SJCRH30 (cell line): ENCODE measurements at regions not wholly inside any gene's neighbourhood (a gene's known extent, or its start where the extent isn't known, plus 50 kb on each side); places are given as distances from the start of the nearest gene placed in this dataset.

Experiments
- DNase-seq, 2 experiments: peaks; one replicate each; pipeline ENCODE4 v3.0.0-alpha.2; 2015 to 2020
- H3K27ac ChIP-seq: fragments of 250-450 bp; sonication (Bioruptor Pico); 2 replicates; pipeline ENCODE4 v1.5.1; 2020; ENCODE audit warnings: mild to moderate bottlenecking, moderate library complexity
- H3K27me3 ChIP-seq: fragments of 250-450 bp; sonication (Bioruptor Pico); 2 replicates; pipeline ENCODE4 v1.5.1; 2020; ENCODE audit warnings: mild to moderate bottlenecking, moderate library complexity
- H3K36me3 ChIP-seq: fragments of 250-450 bp; sonication (Bioruptor Pico); 2 replicates; pipeline ENCODE4 v1.5.1; 2020; ENCODE audit warnings: mild to moderate bottlenecking, moderate library complexity
- H3K4me1 ChIP-seq: fragments of 250-450 bp; sonication (Bioruptor Pico); 2 replicates; pipeline ENCODE4 v1.5.1; 2020; ENCODE audit warnings: mild to moderate bottlenecking, moderate library complexity
- H3K4me3 ChIP-seq: fragments of 250-450 bp; sonication (Bioruptor Pico); 2 replicates; pipeline ENCODE4 v1.5.1; 2020; ENCODE audit warnings: mild to moderate bottlenecking, moderate library complexity
- H3K9me3 ChIP-seq: fragments of 250-450 bp; sonication (Bioruptor Pico); replicated peaks from 2 replicates; pipeline ENCODE4 v1.5.1; 2020; ENCODE audit warnings: mild to moderate bottlenecking, moderate library complexity

DNA sequence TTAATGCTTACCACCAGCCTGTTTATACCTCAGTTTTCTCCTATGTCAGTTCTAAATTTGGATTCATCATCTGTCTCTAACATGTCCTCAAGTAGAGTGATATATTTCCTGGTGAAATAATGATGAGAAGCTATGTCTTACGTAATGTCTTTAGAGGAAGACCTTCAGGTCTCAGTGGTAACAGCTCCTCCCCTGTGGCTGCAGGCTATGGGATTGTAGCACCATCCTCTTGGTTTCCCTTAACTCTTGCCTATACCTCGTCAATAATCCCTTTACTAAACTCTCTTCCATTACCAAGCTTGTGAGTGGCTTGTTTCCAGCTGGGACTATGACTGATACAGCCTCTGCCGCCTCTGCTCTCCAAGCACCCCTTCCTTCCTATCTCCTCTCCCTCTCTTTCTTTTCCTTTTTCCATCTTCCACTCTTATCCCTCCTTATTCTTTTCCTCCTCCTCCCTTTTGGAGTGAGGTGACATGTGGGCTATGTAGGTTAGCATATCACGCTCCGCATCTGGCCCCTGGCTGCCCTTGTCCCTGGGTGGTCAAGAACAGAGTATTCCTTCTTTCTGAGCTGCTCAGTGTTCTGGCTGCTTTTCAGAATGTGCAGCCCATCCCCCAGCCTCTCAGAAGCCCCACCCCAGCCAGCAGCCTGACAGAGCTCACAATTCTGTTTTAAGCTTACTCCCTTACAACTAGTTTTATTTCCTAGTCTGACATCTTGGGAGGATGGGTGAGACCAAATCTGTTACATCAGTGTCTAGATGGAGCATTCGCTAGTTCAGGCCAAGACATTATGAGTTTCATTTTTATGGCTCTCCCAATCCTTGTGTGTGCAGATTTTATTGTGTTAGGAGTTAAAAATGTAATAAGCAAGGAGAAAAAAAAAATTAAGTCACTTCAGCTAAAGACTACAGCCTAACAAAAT lies 75.0 kb upstream of the RNU6-1 start:
- Histone ChIP-seq H3K27me3 (no peaks in the 10 kb centered on the region), H3K27ac (no peak overlapping the region; the same call in 1 of the 2 replicates)
- peak; percentile 51 to 65 for DNase-seq

DNA sequence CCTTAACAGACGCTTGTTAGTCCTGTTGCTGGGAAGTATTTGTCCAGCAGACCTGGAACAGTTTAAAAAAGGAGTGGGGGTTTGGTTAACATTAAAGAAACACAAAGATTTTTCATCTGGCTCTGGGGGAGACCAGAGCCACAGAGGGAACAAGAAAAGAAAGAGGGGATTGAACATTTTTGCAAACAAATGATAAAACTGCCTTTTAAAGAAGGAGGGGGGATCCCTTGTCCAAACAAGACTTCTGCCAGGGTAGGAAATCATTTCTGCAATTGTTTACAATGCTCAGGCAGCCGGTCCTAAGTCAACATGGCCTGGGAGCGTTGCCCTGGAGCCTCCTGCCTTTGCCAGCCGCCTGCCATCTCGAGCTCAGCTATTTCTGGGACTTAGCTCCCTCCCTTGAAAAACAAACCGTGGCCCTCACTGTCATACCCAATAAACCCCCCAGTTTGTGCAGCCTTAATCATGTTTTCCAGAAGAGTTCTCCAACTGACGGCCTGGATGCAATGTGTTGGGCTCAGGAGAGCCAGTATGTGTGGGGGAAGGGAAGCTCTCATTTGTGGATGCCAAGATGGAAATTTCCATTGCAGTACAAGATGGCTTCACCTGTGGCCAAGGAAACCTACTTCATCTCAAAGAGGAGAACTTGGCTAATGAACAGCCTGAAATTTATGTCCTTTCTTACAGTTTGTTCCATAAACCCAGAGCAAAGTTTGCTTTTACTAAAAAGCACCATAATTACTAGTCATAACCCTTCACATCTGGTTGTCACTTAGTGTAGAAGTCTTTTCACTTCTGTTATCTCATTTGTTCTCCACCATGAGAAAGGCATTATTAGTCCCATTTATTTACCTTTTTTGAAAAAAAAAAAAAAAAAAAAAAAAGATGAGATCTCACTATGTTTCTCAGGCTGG lies 75.9 kb upstream of the RNU6-1 start:
- Histone ChIP-seq H3K27me3 (no peaks in the 10 kb centered on the region), H3K4me3 (peak overlapping the region; percentile 16), H3K36me3 (no peaks in the 10 kb centered on the region), H3K4me1 (peaks cover 7% of the 10 kb centered on the region; the same call in 1 of the 2 replicates), H3K27ac (no peak overlapping the region; the same call in 1 of the 2 replicates), H3K9me3 (no peaks in the 10 kb centered on the region; the same call in 1 of the 2 replicates)
- DNase-seq = peak; percentile 33 to 36

More for the DNA sequence above, 75.0 kb upstream of the RNU6-1 start:
- Histone ChIP-seq H3K4me1 (peaks cover 7% of the 10 kb centered on the region; the same call in 1 of the 2 replicates), H3K4me3 (peak overlapping the region; percentile 16), H3K9me3 (no peaks in the 10 kb centered on the region; the same call in 1 of the 2 replicates), H3K36me3 (no peaks in the 10 kb centered on the region)

GRCh38 chr15:67916565-67916964 lies 76.7 kb upstream of the RNU6-1 start:
- H3K27me3 ChIP-seq = no peaks in the 10 kb centered on the region
- H3K27ac ChIP-seq = no peak overlapping the region
- H3K4me3 ChIP-seq = no peak overlapping the region
- no peaks in the 10 kb centered on the region for H3K36me3 ChIP-seq
- DNase-seq = no peak
- no peaks in the 10 kb centered on the region; the same call in 1 of the 2 replicates for H3K9me3 ChIP-seq
- peaks cover 7% of the 10 kb centered on the region; the same call in 1 of the 2 replicates for H3K4me1 ChIP-seq

GRCh38 chr15:67917037-67917436 lies 77.2 kb upstream of the RNU6-1 start:
- H3K9me3 ChIP-seq = no peaks in the 10 kb centered on the region; the same call in 1 of the 2 replicates
- H3K27me3 ChIP-seq = no peaks in the 10 kb centered on the region
- peak; percentile 52 to 53 for DNase-seq
- H3K27ac ChIP-seq = no peak overlapping the region
- peaks cover 7% of the 10 kb centered on the region; the same call in 1 of the 2 replicates for H3K4me1 ChIP-seq
- H3K36me3 ChIP-seq = no peaks in the 10 kb centered on the region
- no peak overlapping the region for H3K4me3 ChIP-seq

DNA sequence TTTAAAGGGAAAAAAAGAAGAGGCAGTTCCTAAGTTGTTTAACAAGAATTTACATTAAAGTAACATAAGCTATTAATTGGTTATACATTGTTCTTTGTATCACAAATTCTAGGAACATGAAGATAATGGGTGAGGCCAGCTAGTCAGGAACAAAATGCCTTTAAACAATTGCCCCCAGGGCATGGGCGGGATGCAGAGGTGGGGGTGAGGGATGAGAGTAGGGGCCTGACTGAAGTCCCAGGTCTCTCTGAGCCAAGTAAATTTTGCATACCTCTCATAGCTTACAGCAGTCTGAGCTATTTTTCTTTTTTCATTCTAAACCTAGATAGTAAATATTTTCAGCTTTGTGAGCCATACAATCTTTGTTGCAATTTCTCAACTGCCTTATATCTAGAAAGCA lies 77.8 kb upstream of the RNU6-1 start:
- no peaks in the 10 kb centered on the region for H3K27me3 ChIP-seq
- peaks cover 7% of the 10 kb centered on the region; the same call in 1 of the 2 replicates for H3K4me1 ChIP-seq
- no peaks in the 10 kb centered on the region; the same call in 1 of the 2 replicates for H3K9me3 ChIP-seq
- H3K27ac ChIP-seq = no peak overlapping the region
- no peak overlapping the region for H3K4me3 ChIP-seq
- H3K36me3 ChIP-seq = no peaks in the 10 kb centered on the region
- no peak for DNase-seq

- H3K27ac ChIP-seq = no peak overlapping the region
- H3K36me3 ChIP-seq = no peaks in the 10 kb centered on the region
- H3K27me3 ChIP-seq = no peaks in the 10 kb centered on the region
- H3K4me1 ChIP-seq = peaks cover 7% of the 10 kb centered on the region; the same call in 1 of the 2 replicates
- H3K4me3 ChIP-seq = no peak overlapping the region
- H3K9me3 ChIP-seq = no peaks in the 10 kb centered on the region; the same call in 1 of the 2 replicates
- DNase-seq = no peak
These were observed 78.5 kb upstream of the RNU6-1 start for GRCh38 chr15:67918205-67918861.

DNA sequence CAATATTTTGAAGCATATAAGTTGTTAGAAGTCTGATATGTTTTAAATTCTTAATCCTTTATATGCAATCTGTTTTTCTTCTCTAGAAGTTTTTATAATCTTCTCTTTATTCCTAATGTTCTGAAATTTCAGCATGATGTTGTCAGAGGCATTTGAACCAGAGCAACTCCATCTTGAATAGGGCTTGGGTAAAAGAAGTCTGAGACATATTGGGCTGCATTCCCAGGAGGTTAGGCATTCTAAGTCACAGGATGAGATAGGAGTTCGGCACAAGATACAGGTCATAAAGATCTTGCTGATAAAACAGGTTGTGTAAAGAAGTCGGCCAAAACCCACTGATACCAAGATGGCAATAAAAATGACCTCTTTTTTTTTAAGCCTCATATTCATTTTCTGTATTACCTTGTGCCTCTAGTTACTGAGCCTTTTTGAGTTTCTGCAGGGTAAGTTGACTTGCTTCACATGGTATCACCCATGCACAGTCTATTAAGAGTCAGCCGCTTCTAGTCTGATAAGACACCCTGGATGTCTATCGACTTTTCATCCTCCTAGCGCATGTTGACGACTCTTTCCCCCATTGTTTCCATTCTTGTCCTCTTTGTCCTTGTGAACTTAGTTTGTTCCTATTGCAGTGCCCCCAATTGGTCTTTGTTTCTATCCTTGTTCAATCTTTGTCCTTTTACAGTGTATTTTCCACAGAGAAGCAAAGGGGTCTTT lies 80.8 kb upstream of the RNU6-1 start:
- Histone ChIP-seq H3K9me3 (no peaks in the 10 kb centered on the region; the same call in 1 of the 2 replicates), H3K4me1 (peaks cover 4% of the 10 kb centered on the region; the same call in 1 of the 2 replicates), H3K27me3 (no peaks in the 10 kb centered on the region), H3K36me3 (no peaks in the 10 kb centered on the region), H3K4me3 (no peak overlapping the region), H3K27ac (no peak overlapping the region)
- no peak for DNase-seq

DNA sequence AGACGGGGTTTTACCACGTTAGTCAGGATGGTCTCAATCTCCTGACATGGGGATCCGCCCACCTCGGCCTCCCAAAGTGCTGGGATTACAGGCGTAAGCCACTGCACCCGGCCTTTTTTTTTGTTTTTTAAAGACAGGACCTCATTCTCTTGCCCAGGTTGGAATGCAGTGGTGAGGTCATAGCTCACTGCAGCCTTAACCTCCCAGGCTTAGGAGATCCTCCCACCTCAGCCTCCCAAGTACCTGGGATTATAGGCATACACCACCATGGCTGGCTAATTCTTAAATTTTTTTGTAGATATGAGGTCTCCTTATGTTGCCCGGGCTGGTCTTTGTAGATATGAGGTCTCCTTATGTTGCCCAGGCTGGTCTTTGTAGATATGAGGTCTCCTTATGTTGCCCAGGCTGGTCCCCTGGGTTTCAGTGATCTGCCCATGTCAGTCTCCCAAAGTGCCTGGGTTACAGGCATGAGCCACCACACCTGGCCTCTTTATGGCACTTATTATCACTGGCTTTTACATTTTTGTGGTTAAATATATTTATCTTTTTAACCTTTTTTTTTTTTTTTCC lies 82.3 kb upstream of the RNU6-1 start:
- H3K27me3 ChIP-seq = no peaks in the 10 kb centered on the region
- no peaks in the 10 kb centered on the region; the same call in 1 of the 2 replicates for H3K9me3 ChIP-seq
- H3K4me1 ChIP-seq = no peaks in the 10 kb centered on the region
- no peak overlapping the region for H3K27ac ChIP-seq
- no peak overlapping the region for H3K4me3 ChIP-seq
- DNase-seq = no peak
- H3K36me3 ChIP-seq = no peaks in the 10 kb centered on the region

DNA sequence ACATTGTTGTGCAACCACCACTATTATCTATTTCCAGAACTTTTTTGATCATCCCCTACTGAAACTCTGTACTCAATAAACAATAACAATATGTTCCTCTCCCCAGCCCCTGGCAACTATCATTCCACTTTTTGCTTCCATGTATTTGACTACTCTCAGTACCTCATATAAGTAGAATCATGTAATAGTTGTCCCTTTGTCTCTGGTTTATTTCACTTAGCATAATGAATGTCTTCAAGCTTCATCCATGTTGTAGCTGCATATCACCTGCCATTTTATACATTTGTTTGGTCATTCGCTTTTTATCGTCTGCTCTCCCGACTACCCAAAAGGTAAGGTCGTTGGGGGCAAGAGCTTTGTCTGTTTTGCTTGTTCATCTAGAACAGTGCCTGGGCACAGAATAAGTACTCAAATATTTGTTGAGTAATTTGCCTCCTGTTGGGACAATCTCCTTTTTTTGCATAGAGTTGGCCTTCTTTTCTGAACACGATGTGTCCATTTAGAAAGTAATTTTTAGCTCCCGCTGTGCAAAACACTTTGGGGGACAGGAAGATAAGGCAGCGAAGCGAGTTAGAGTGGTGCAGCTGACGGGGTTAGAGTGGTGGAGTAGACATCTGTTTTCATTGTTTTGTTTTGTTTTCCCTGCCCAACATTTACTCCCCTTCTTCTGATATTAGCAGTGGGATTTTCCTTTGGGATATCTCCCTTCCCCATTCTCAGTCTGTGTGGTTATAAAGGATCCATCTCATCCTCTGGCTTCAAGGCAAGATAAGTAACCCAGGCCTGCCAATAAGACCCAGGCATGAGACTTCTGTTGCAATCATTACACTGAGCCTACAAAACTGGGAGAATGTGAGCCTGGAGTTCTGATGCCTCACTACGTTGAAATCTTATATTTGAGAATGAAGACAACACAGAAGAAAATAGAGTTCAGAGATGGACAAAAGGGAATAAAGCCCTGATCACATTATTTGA lies 83.4 kb upstream of the RNU6-1 start:
- DNase-seq = no peak
- no peaks in the 10 kb centered on the region for H3K4me1 ChIP-seq

GRCh38 chr15:67924359-67924974 lies 84.6 kb upstream of the RNU6-1 start:
- no peak for DNase-seq
- H3K9me3 ChIP-seq = no peaks in the 10 kb centered on the region
- no peaks in the 10 kb centered on the region for H3K27me3 ChIP-seq
- no peaks in the 10 kb centered on the region for H3K36me3 ChIP-seq
- no peaks in the 10 kb centered on the region for H3K4me1 ChIP-seq
- H3K4me3 ChIP-seq = no peak overlapping the region
- H3K27ac ChIP-seq = no peak overlapping the region

More for the DNA sequence above, 83.4 kb upstream of the RNU6-1 start:
- Histone ChIP-seq H3K27me3 (no peaks in the 10 kb centered on the region), H3K9me3 (no peaks in the 10 kb centered on the region; the same call in 1 of the 2 replicates), H3K4me3 (no peak overlapping the region), H3K36me3 (no peaks in the 10 kb centered on the region), H3K27ac (no peak overlapping the region)

- no peaks in the 10 kb centered on the region for H3K9me3 ChIP-seq
- no peak overlapping the region for H3K27ac ChIP-seq
- no peak overlapping the region for H3K4me3 ChIP-seq
- no peaks in the 10 kb centered on the region for H3K4me1 ChIP-seq
- no peak for DNase-seq
- no peaks in the 10 kb centered on the region for H3K27me3 ChIP-seq
- H3K36me3 ChIP-seq = no peaks in the 10 kb centered on the region
These were observed 85.3 kb upstream of the RNU6-1 start for GRCh38 chr15:67925182-67925581.

GRCh38 chr15:67927501-67928168 lies 87.8 kb upstream of the RNU6-1 start:
- no peaks in the 10 kb centered on the region for H3K4me1 ChIP-seq
- DNase-seq = no peak
- H3K9me3 ChIP-seq = no peaks in the 10 kb centered on the region
- H3K36me3 ChIP-seq = no peaks in the 10 kb centered on the region
- no peaks in the 10 kb centered on the region for H3K27me3 ChIP-seq
- H3K27ac ChIP-seq = no peak overlapping the region
- H3K4me3 ChIP-seq = no peak overlapping the region
